Skeletal muscle cell (primary cell): ENCODE measurements at regions not wholly inside any gene's neighbourhood (a gene's known extent, or its start where the extent isn't known, plus 50 kb on each side); places are given as distances from the start of the nearest gene placed in this dataset.
"Not testable (repeated sequence)": the region's sequence is repeated elsewhere in the genome, so short reads cannot be mapped to it uniquely, and the experiment has no call there.

Experiments
- DNase-seq: peaks from one replicate; pipeline ENCODE4 v3.0.0-alpha.2; 2010; ENCODE audit warnings: low read depth
- H3K4me3 ChIP-seq: 2 replicates; pipeline ENCODE4 v1.5.1; 2011; ENCODE audit warnings: low read depth, mild to moderate bottlenecking, control low read depth, low read length, moderate library complexity

DNA sequence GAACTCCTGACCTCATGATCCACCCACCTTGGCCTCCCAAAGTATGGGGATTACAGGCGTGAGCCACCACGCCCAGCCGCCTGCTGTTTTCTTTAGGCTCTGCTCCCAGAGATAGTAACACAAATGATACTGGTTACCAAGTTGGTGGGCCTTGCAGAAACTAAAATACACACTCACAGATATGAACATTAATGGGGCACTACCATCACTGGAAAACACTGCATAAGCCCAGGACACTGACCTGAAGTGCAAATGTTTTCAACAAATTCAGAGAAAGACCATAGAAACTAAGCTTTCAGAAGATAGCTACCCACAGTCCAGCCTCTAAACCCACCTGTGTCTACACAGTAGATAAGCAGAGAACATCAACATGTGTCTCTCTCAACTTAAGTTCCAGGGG lies 180.5 kb downstream of the FCRL5 start:
- no peak for DNase-seq
- H3K4me3 ChIP-seq, result no peak overlapping the region

DNA sequence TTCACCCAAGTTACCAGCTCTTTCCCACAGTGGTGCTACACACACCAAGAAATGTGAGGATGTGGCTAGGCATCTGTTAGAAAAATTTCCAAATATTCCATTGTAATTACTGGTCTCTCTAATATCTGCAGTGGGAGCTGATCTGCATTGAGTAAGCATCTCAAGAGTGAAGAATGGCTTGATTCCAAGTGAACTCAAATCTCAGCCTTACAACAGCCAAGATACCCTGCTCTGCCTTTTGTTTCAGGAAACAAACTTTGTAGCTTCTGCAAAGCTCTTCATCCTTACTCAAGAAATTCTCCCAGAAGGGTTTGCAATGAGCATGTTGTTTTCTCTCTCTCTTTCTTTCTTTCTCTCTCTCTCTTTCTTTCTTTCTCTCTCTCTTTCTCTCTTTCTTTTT lies 181.1 kb downstream of the FCRL5 start:
- no peak overlapping the region for H3K4me3 ChIP-seq
- no peak for DNase-seq

DNA sequence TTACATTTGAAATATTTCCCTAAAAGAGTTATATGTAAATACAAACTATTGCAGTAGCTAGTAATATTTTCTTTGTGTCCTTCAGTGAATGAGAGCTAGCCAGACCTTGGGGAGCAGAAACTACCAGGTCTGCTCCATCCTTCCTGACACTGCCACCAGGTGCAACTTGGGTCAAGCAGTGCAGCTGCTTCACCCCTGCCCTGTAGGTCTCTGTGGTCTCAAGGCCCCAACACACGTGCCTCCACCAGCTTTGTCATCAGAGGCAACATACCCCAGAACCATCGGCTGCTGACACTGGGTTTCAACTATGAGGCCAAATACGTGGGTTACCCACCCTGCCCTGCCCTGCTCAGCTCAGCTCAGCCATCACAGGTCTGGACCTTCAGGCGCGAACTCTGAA lies 181.6 kb downstream of the FCRL5 start:
- DNase-seq, result no peak
- no peak overlapping the region for H3K4me3 ChIP-seq

DNA sequence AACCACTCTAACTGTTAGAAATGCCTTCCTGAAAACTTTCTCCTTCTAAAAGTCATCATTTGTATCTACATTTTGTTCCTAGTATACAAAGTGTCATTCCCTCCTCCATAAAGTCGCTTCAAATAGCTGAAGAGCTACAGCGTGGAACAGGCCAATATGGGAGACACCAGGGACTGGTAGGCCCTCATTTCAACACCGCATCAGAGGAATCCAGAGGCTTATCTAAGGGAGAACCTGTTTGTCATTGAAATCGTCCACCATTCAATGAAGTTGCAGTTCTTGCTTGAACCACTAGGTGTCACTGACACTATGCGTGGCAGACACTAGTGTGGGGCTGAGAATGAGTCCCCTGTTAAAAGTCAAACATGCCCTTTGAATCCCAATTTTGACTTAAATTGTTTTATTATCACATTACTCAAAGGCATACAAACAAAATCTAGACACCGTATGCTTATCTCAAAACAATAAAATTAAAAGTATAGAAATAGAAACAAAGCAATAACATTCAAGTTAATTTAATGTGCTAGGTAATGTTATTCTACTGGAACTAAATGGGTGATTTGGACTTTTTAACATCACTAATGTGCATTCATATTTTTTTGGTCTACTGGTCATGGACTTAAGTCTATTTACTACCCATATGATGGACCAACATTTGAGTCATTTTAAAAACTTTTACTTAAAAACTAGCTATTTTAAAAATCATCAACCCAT lies 182.3 kb downstream of the FCRL5 start:
- no peak for DNase-seq
- H3K4me3 ChIP-seq, result no peak overlapping the region

DNA sequence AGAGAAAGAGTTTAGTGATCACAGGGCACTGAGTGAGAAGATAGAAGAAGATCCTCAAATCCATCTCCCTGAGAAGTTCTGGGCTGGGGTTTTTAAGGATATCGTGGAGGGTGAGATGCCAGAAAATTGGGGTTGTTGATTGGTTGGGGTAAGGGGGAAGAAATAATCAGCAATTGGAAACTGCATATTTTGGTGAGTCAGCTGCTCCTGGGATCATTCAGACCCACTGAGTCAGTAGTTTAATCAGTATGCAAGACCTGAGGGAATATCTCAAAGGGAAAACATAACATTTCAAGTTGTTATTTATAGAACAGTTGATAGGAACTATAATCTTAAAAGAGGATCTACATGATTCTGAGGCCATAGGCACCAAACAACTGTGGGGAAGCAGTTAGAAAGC lies 183.4 kb downstream of the FCRL5 start:
- not testable (repeated sequence) for H3K4me3 ChIP-seq, DNase-seq

DNA sequence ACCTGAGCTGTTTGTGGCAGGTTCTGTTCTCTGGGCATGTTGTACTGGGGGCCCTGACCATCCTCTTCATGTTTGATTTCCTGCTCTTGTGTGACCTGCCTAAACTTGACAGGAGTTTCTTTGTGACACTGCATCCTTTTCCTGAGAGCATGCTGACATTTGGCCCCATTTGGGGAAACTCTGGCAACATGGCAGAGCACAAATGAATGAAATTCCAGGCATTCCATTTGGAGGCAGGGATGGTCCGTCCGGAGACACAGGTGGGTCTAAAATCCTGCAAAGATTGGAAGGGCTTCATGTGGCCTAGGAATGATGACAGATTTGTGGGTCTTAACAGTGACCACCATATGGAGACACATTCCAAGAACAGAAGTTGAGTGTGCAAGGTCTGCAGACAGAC lies 184.0 kb downstream of the FCRL5 start:
- DNase-seq, result no peak
- no peak overlapping the region for H3K4me3 ChIP-seq

DNA sequence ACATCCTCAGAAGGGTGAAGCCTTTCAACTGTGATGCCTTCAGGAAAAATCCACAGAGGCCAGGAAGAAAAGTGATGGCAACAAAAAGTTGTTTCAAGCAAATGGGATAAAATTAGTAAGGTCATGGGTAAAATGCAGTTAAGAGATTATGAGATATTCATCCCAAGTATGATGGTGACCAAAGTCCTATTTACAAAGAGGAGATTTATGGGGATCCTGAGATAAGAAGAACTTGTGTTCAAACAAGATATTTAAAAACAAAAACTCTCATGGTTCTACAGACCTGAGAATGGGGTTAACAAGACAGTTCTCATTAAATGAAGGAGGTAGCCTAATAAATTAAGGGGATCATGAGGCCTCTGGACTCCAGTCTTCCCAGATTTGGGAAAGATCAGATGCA lies 184.4 kb downstream of the FCRL5 start:
- no peak overlapping the region for H3K4me3 ChIP-seq

DNA sequence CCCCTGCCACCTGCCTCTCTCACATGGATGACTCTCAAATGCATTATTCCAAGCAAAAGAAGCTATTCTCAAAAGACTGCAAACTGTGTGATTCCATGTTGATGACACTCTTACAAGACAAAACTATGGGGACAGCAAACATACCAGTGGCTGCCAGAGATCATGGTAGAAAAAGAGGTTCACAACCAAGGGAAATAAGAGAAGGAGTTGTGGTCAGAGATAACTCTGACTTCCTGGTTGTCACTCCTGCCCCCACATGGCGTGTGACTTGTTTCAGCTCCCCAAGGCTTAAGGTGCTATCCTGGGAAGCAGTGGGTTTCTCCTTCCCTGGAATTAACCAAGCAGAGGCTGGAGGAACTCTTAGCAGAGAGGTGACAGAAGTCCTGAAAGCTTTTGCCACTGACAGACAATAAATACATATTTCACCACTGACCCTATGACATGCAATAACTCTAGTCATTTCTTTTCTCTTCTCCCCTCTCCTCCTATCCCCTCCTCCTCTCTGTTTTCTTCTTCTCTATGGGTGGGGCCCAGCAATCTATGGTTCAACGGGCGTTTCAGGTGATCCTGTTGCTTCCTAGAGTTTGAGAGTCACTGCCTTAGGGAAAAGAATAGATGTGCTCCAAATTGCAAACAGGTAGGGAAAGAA lies 185.1 kb downstream of the FCRL5 start:
- no peak for DNase-seq
- H3K4me3 ChIP-seq, result no peak overlapping the region

More for the DNA sequence above, 184.4 kb downstream of the FCRL5 start:
- DNase-seq, result no peak

DNA sequence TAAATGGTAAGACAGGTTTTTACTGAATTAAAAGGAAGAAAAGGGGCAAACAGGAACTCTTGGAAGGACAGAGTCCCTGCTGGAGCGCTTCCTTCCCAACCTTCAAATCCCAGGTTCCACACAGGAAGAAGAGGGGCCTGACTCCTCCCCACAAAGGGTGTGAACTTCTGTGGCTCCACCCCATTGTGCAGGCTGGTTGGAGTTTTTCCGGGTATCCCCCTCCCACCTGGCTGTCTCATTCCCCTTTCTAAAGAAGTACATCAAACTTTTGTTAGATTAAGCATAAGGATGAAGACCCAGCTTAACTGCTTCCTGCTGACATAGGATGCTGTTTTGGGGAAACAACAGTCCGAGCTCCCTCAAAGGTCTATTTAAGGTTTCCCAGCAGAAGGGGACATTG lies 187.7 kb downstream of the FCRL5 start:
- H3K4me3 ChIP-seq, result no peak overlapping the region
- no peak for DNase-seq

DNA sequence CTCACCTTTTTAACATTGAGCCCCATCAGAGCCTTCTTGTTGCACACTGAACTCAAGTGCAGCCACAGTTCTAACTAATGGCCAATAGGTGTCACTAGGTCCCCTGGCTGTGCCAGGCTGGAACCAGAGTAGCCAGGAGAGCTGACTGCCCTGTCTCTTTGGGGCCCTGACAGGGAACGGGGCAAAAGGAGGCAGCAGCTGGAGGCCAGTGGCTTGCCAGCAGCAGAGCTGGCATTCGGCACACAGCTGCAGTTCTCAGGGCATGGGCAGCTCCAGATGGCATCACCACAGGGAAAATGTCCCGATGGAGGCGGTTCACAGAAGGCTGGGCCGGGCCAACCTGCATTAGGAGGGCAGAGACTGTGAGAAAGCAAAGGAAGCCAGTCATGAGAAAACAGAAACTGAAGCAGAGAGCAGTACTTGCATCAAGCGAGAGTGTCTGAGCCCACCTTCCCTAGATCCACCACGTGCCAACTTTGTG lies 188.6 kb downstream of the FCRL5 start:
- H3K4me3 ChIP-seq, result no peak overlapping the region
- DNase-seq, result no peak

DNA sequence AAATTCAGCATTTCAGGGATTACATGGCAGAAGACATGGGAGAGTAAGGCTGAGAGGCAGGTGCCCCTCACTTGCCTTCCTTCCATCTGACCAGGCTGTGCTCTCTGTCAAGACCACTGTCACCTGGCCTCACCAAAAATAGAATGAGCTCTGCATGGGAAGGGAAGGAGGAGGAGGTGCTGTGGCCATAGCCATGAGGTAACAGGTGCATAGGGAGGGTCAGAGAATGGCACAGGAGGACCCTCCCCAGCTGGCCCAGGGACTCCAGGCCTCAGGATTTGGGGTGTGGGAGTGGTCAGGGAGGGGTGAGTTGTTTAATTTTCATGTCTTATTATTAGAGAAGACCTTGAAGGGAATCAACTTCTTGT lies 192.3 kb downstream of the FCRL5 start:
- DNase-seq, result no peak
- no peak overlapping the region for H3K4me3 ChIP-seq

DNA sequence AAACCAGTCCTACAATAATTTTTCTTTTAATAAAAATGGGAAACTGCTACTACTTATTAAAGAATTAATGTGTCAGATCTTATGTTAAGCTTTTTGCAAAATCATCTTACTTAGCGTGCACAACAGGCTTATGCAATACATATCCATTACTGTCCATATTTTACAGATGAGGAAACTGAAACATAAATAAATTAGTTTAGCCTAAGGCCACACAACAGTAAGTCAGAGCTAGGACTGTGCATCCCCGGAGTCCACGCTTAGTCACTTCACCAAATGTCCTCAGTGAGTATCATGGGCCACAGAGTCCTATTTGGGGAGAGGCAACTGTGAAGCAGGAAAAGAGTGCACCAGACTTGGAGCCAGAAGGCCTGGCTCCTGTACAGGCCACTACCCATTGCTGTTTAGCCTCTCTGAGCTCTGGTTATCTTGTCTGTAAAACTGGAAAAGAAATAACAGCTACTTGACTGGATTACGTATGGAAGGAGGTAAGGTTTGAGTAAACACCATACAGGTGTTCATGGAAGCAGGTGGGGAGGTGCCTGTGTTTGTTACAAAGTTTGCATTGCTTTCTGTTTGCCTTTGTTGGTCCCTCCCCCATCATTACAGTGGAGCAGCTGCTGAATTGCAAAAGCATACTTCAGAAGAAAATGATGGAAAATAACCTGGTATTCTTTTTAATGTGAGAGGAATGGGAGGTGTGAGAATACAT lies 192.8 kb downstream of the FCRL5 start:
- no peak overlapping the region for H3K4me3 ChIP-seq
- no peak for DNase-seq

DNA sequence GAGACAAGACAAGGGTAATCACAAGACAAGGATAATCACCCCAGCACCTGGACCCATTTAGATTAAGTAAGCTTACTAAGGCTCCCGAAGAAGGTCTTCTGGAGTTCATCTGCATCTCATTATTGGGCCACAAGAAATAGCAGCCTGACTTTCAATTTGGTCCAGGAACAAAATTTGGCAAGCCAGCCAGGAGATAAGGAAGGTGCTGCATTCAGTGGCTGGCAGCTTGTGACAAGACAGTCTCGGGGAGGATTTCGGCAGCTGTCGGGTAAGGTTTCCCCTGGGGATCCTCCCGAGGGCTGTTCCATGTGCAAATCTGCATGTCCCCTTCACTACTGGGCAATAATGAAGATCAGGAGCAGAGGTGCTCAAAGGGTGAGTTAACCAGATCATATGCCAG lies 195.2 kb downstream of the FCRL5 start:
- no peak overlapping the region for H3K4me3 ChIP-seq
- no peak for DNase-seq

DNA sequence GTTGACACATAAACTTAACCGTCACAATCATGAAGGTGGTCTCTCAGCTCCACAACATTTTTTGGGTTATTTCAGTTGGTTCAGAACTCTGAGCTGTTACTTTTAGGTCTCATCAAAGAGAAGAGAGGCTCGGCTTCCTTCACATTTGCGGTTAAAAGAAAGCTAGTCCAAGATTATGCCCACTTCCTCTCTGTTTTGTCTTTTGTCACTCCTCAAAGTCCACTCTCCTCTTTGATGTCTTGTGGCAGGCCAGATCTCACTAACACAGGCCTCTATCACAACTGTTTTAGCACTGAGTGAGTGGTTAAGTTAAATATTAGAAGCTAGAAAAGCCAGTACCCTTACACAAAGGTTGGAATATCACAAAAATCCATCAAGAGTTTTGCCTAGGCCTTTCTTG lies 195.7 kb downstream of the FCRL5 start:
- H3K4me3 ChIP-seq, result no peak overlapping the region
- DNase-seq, result no peak

DNA sequence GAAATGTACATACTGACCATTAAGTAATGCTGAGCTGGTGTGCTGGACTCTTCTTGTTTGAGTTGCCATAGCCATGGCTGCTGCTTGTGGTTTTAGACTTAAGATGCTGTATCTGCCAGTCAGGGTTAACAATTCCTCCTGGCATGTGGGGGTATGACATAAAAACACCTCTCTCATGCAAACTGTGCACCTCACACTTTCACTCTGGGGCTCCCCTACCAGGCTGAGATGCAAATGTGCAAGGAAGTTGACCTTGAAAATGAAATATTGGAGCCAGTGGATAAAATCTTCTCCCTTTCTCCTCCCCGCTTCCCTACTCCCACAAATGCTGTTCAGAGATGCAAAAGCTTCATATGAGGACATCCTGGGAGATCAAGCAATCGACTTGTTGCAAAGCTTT lies 198.8 kb downstream of the FCRL5 start:
- no peak overlapping the region for H3K4me3 ChIP-seq
- DNase-seq, result no peak

DNA sequence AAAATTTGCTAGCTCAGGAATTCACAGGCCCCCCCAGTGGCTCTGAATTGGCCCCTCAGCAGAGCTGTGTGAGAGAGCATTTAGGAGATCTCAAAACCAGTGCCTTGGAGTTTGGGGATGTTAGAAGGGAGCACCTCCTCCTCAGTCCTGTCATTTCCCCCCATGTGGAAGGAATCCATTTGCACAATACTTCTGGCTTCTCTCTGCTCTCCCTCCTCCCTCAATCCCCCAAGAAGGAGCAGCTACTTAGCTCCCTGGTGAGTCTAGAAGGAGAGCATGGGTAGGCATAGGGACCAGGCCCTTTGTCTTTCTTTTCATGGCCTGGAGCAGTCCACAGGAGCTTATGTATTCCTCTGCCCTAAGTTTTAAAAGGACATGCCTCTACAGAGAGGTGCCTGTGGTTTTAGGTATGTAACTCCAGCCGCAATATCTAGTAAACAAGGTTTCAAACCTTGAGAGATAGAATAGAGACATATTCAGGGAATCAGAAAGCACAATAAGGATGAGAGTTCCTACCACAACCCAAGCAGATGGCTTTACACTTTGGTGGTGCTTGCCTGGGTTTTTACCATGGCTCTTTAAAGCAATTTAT lies 199.4 kb downstream of the FCRL5 start:
- no peak overlapping the region for H3K4me3 ChIP-seq
- DNase-seq, result no peak

DNA sequence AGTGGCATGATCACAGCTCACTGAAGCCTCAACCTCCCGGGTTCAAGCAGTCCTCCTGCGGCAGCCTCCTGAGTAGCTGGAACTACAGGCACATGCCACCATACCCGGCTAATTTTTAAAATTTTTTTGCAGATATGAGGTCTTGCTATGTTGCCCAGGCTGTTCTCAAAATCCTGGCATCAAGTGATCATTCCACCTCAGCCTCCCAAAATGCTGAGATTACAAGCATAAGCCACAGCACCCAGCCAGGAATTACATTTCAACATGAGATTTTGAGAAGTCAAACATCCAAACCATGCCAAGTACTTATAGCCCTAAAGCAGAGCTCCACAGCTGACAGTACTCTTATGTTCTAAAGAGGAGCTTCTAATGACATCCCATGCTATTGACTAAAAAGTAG lies 200.1 kb downstream of the FCRL5 start:
- no peak overlapping the region for H3K4me3 ChIP-seq
- no peak for DNase-seq

DNA sequence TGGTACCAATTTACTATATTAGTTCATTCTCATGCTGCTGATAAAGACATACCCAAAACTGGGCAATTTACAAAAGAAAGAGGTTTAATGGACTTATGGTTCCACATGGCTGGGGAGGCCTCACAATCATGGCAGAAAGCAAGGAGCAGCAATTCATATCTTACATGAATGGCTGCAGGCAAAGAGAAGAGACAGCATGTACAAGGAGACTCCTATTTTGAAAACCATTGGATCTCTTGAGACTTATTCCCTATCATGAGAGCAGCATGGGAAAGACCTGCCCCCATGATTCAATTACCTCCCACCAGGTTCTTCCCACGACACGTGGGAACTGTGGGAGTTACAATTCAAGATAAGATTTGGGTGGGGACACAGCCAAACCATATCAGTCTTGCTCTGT lies 200.5 kb downstream of the FCRL5 start:
- not testable (repeated sequence) for DNase-seq, H3K4me3 ChIP-seq

DNA sequence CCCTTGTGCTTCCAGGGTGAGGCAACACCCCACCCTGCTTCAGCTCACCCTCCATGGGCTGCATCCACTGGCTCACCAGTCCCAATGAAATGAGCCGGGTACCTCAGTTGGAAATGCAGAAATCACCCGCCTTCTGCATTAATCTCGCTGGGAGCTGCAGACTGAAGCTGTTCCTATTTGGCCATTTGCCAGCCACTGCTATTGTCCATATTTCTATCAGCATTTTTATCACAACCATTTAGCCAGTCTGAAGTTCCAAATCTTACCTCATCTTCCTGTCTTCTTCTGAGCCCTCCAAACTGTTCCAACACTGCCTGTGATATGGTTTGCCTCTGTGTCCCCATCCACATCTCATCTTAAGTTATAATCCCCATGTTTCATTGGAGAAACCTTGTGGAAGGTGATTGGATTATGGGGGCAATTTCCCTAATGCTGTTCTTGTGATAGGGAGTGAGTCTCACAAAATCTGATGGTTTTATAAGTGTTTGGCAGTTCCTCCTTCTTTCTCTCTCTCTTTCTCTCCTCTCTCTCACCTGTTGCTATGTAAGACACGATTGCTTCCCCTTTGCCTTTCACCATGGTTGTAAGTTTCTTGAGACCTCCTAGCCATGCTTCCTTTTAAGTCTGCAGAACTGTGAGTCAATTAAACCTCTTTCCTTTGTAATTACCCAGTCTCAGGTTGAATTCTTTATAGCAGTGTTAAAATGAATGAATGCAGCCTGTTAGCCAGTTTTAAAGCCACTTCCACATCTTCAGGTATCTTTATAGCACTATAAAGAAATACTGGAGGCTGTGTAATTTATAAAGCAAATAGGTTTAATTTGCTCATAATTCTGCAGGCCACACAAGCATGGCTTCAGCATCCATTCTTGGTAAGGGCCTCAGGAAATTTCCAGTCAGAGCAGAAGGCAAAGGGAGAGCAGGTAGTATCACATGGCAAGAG lies 203.5 kb downstream of the FCRL5 start:
- no peak overlapping the region for H3K4me3 ChIP-seq
- DNase-seq, result no peak
